Thyroid gland (tissue), 4 donors: ENCODE measurements at regions not wholly inside any gene's neighbourhood (a gene's known extent, or its start where the extent isn't known, plus 50 kb on each side); places are given as distances from the start of the nearest gene placed in this dataset.
"Not testable (repeated sequence)": the region's sequence is repeated elsewhere in the genome, so short reads cannot be mapped to it uniquely, and the experiment has no call there.

Source experiments
- CTCF ChIP-seq, 6 experiments: fragments of 200-600 bp in 3 of 6; fragments of 450-650 bp in 3 of 6; sonication (generic) in 3 of 6; IDR thresholded peaks; one replicate each; pipeline ENCODE4 v1.5.1; 2016 to 2019; ENCODE audit warnings: antibody characterized with exemption in 6 of 6, mild to moderate bottlenecking in 2 of 6, inconsistent platforms in 1 of 6, moderate library complexity in 1 of 6
- POLR2A ChIP-seq, 2 donors: fragments of 450-650 bp; IDR thresholded peaks; one replicate each; pipeline ENCODE4 v1.6.1; 2017; ENCODE audit warnings: antibody characterized with exemption in 2 of 2, mild to moderate bottlenecking in 2 of 2, moderate library complexity in 1 of 2

- not testable (repeated sequence) for TF ChIP-seq CTCF, POLR2A (IDR thresholded peaks at IDR 0.05)
Observed at GRCh38 chr1:206307442-206307841, 104.1 kb downstream of the SRGAP2 start.
